H9 (cell line): ENCODE measurements at regions not wholly inside any gene's neighbourhood (a gene's known extent, or its start where the extent isn't known, plus 50 kb on each side); places are given as distances from the start of the nearest gene placed in this dataset.

ENCODE experiments used
- DNase-seq: peaks from one replicate; pipeline ENCODE4 v3.0.0-alpha.2; 2017
- H2AFZ ChIP-seq: one replicate; pipeline ENCODE4 v1.6.1; 2013; ENCODE audit warnings: mild to moderate bottlenecking, low read length, control low read depth, moderate library complexity
- H2AK5ac ChIP-seq: 2 replicates; pipeline ENCODE4 v1.6.1; 2013; ENCODE audit warnings: low read length, control low read depth, mixed read lengths; ENCODE audit not compliant: insufficient read length
- H2BK120ac ChIP-seq: one replicate; pipeline ENCODE4 v1.6.1; 2013; ENCODE audit warnings: low read depth, mild to moderate bottlenecking, low read length, control low read depth, inconsistent platforms; ENCODE audit not compliant: poor library complexity, severe bottlenecking
- H2BK12ac ChIP-seq: 2 replicates; pipeline ENCODE4 v1.6.1; 2013; ENCODE audit warnings: low read length, control low read depth, mixed read lengths, low read depth; ENCODE audit not compliant: insufficient read length
- H2BK15ac ChIP-seq: 2 replicates; pipeline ENCODE4 v1.6.1; 2013; ENCODE audit warnings: low read depth, low read length, control low read depth
- H2BK20ac ChIP-seq: one replicate; pipeline ENCODE4 v1.6.1; 2013; ENCODE audit warnings: low read depth, mild to moderate bottlenecking, low read length, control low read depth, inconsistent platforms; ENCODE audit not compliant: poor library complexity, severe bottlenecking
- H2BK5ac ChIP-seq: 2 replicates; pipeline ENCODE4 v1.6.1; 2013; ENCODE audit warnings: low read length, control low read depth, mixed read lengths; ENCODE audit not compliant: insufficient read length
- H3K14ac ChIP-seq: 2 replicates; pipeline ENCODE4 v1.6.1; 2013; ENCODE audit warnings: low read length, control low read depth; ENCODE audit not compliant: insufficient read depth
- H3K18ac ChIP-seq: 2 replicates; pipeline ENCODE4 v1.6.1; 2013; ENCODE audit warnings: low read depth, mild to moderate bottlenecking, mixed read lengths, low read length, control low read depth; ENCODE audit not compliant: insufficient read length
- H3K23ac ChIP-seq: 2 replicates; pipeline ENCODE4 v1.6.1; 2013; ENCODE audit warnings: low read length, control low read depth, mixed read lengths, low read depth; ENCODE audit not compliant: insufficient read length
- H3K23me2 ChIP-seq: 2 replicates; pipeline ENCODE4 v1.6.1; 2013; ENCODE audit warnings: low read depth, mild to moderate bottlenecking, mixed read lengths, low read length, control low read depth; ENCODE audit not compliant: insufficient read length, poor library complexity, severe bottlenecking
- H3K27ac ChIP-seq: 2 replicates; pipeline ENCODE4 v1.5.1; 2013; ENCODE audit warnings: low read length, control low read depth, mixed read lengths, low read depth; ENCODE audit not compliant: insufficient read length
- H3K27me3 ChIP-seq: 2 replicates; pipeline ENCODE4 v1.6.1; 2013; ENCODE audit warnings: low read length, control low read depth, inconsistent platforms; ENCODE audit not compliant: insufficient read depth
- H3K4ac ChIP-seq: 2 replicates; pipeline ENCODE4 v1.6.1; 2013; ENCODE audit warnings: low read depth, mild to moderate bottlenecking, control low read depth, inconsistent platforms, low read length, moderate library complexity
- H3K4me1 ChIP-seq: 2 replicates; pipeline ENCODE4 v1.6.1; 2013; ENCODE audit warnings: low read length, control low read depth, inconsistent platforms; ENCODE audit not compliant: insufficient read depth
- H3K4me2 ChIP-seq: 2 replicates; pipeline ENCODE4 v1.6.1; 2013; ENCODE audit warnings: low read length, control low read depth, mixed read lengths; ENCODE audit not compliant: insufficient read length, insufficient read depth
- H3K56ac ChIP-seq: 2 replicates; pipeline ENCODE4 v1.6.1; 2013; ENCODE audit warnings: low read depth, mild to moderate bottlenecking, mixed read lengths, low read length, control low read depth; ENCODE audit not compliant: insufficient read length
- H3K79me1 ChIP-seq: 2 replicates; pipeline ENCODE4 v1.6.1; 2013; ENCODE audit warnings: low read depth, mild to moderate bottlenecking, moderate library complexity, low read length, control low read depth, inconsistent platforms; ENCODE audit not compliant: insufficient read depth, poor library complexity, severe bottlenecking
- H3K79me2 ChIP-seq: 2 replicates; pipeline ENCODE4 v1.6.1; 2013; ENCODE audit warnings: low read length, control low read depth, inconsistent platforms; ENCODE audit not compliant: insufficient read depth
- H3K9ac ChIP-seq: 2 replicates; pipeline ENCODE4 v1.6.1; 2013; ENCODE audit warnings: low read length, control low read depth, mixed read lengths; ENCODE audit not compliant: insufficient read length; ENCODE audit errors: extremely low read depth
- H3K9me3 ChIP-seq: one replicate; pipeline ENCODE4 v1.6.1; 2013; ENCODE audit warnings: low read depth, low read length, inconsistent platforms; ENCODE audit not compliant: control insufficient read depth
- H3T11ph ChIP-seq: one replicate; pipeline ENCODE4 v1.6.1; 2013; ENCODE audit warnings: mild to moderate bottlenecking, low read length, control low read depth, inconsistent platforms
- H4K20me1 ChIP-seq: one replicate; pipeline ENCODE4 v1.6.1; 2013; ENCODE audit not compliant: control insufficient read depth, insufficient read length, insufficient read depth
- H4K5ac ChIP-seq: 2 replicates; pipeline ENCODE4 v1.6.1; 2013; ENCODE audit warnings: low read depth, mild to moderate bottlenecking, mixed read lengths, low read length, control low read depth; ENCODE audit not compliant: insufficient read length
- H4K8ac ChIP-seq: replicated peaks from 2 replicates; pipeline ENCODE4 v1.6.1; 2013; ENCODE audit warnings: low read length, control low read depth, mixed read lengths, low read depth; ENCODE audit not compliant: insufficient read length
- H4K91ac ChIP-seq: 2 replicates; pipeline ENCODE4 v1.6.1; 2013; ENCODE audit warnings: low read depth, mild to moderate bottlenecking, moderate library complexity, mixed read lengths, low read length, control low read depth; ENCODE audit not compliant: insufficient read length
- H3K27ac Mint-ChIP-seq, 3 experiments: 2 replicates in 2 of 3; 3 replicates in 1 of 3; pipeline ENCODE4 v1.8.0; 2020 to 2021; ENCODE audit warnings: mixed read lengths in 3 of 3, mild to moderate bottlenecking in 1 of 3, moderate library complexity in 1 of 3
- H3K27me3 Mint-ChIP-seq: 2 replicates; pipeline ENCODE4 v1.8.0; 2021; ENCODE audit warnings: low read depth, mild to moderate bottlenecking, moderate library complexity, mixed read lengths
- H3K36me3 Mint-ChIP-seq, 3 experiments: 2 replicates in 2 of 3; 3 replicates in 1 of 3; pipeline ENCODE4 v1.8.0; 2020 to 2021; ENCODE audit warnings: low read depth in 3 of 3, mixed read lengths in 3 of 3; ENCODE audit not compliant: insufficient read depth in 1 of 3
- H3K4me1 Mint-ChIP-seq, 2 experiments: 2 replicates each; pipeline ENCODE4 v1.8.0; 2020; ENCODE audit warnings: mixed read lengths in 2 of 2
- H3K4me3 Mint-ChIP-seq, 2 experiments: 2 replicates in 1 of 2; 3 replicates in 1 of 2; pipeline ENCODE4 v1.8.0; 2020 to 2021; ENCODE audit warnings: mild to moderate bottlenecking in 2 of 2, mixed read lengths in 2 of 2, moderate library complexity in 1 of 2
- H3K9me3 Mint-ChIP-seq, 2 experiments: 2 replicates in 1 of 2; 3 replicates in 1 of 2; pipeline ENCODE4 v1.8.0; 2020; ENCODE audit warnings: mild to moderate bottlenecking in 2 of 2, mixed read lengths in 2 of 2, moderate library complexity in 1 of 2
- CTCF ChIP-seq: fragments of 200-600 bp; sonication (generic); conservative IDR thresholded peaks from 3 replicates; pipeline ENCODE4 v1.8.0; 2021; ENCODE audit warnings: antibody characterized with exemption, mild to moderate bottlenecking
- WGBS: extraction: QIAGEN DNeasy Blood & Tissue Kit; methylation state at CpG from one replicate; pipeline ENCODE4 v1.1.7; 2013; ENCODE audit warnings: missing lambda C conversion rate, low lambda C conversion rate, mixed read lengths; ENCODE audit not compliant: insufficient read length; ENCODE audit errors: extremely low coverage; 5-methylcytosine and 5-hydroxymethylcytosine counted together

DNA sequence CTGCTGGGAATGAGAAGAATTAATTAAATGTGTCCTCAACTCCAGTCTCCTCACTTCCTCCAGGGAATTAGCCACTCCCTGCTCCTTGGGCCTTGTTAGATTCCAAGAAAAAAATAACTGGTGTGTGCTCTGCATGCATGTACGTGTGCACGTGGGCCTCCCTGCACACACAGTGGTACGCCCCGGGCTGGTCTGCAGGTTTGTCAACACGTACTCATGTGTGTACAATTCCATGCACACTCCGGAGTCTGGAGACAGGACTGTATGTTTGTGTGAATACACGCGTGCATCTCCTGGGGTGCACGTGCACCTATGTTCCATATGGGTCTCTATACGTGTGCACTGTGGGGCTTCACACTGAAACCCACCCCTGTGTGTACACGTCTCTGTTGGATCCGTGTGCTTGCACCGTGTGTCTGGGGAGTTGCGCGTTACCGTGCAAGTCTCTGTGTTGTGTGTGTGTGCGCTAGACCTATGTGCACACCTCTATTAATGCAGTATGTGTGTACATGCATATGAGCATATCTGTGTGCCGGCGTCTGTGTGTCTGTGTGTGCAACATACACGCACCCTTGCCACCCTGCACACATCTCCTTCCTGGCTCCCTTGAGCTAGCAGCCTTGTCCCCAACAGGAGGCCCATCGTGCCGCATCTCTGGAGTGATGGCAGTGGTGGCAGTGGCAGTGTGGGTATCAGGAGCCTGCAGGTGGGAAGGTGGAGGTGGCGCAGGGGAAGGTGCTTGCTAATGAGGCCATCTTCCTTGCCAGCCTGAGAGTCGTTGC lies 210.1 kb downstream of the TBC1D2B start:
- Histone ChIP-seq H3K79me2 (no peaks in the 10 kb centered on the region), H3K18ac (no peak overlapping the region), H3K4me2 (no peak overlapping the region), H4K20me1 (no peaks in the 10 kb centered on the region), H3K27ac (no peak overlapping the region), H2BK12ac (no peak overlapping the region), H3K23me2 (no peaks in the 10 kb centered on the region), H3T11ph (no peak overlapping the region), H2AFZ (no peak overlapping the region), H2BK5ac (no peak overlapping the region), H3K14ac (no peak overlapping the region; the same call in 1 of the 2 replicates), H2BK20ac (no peak overlapping the region), H4K8ac (no peak overlapping the region), H4K5ac (no peak overlapping the region), H3K4me1 (no peaks in the 10 kb centered on the region), H3K4ac (no peak overlapping the region), H3K9ac (no peak overlapping the region), H4K91ac (no peak overlapping the region), H3K79me1 (no peaks in the 10 kb centered on the region), H3K56ac (no peak overlapping the region), H2BK120ac (no peak overlapping the region), H3K27me3 (no peaks in the 10 kb centered on the region), H2BK15ac (no peak overlapping the region), H2AK5ac (no peak overlapping the region), H3K9me3 (no peaks in the 10 kb centered on the region), H3K23ac (no peak overlapping the region)
- Mint-ChIP-seq H3K27ac (no peak overlapping the region; a peak in 1 of 7 replicates), H3K9me3 (no peaks in the 10 kb centered on the region), H3K36me3 (no peaks in the 10 kb centered on the region), H3K4me1 (peaks cover 16 to 39% of the 10 kb centered on the region in 2 experiments), H3K27me3 (peaks cover 20% of the 10 kb centered on the region), H3K4me3 (no peak overlapping the region)
- peak; percentile 19 for DNase-seq
- TF ChIP-seq CTCF, result no peak
- no CpG with 5 or more reads among the region's 24 CpGs for WGBS
